ENCODE measurements at regions not wholly inside any gene's neighbourhood (a gene's known extent, or its start where the extent isn't known, plus 50 kb on each side); places are given as distances from the start of the nearest gene placed in this dataset.

DNA sequence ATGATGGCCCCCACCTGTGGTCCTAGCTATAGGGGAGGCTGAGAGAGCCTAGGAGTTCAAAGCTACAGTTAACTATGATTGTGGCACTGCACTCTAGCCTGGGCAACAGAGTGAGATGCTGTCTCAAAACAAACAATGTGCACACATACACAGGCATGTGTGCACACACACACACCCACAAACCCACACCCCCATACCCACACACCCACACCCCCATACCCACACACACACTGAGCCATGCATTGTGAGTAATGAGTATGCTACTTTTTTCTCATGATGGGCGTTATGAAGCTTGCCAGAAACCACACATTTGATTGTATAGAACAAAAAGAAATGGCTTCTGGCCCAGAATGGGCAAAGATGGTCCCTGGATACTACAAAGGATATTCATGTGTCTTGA lies 691.1 kb downstream of the SLC4A3 start:
- no TSS peak for BruUV-seq (replicated peaks)
- Histone ChIP-seq H3K9me3 (ENCODE audit: low read length) (peaks cover 5% of the 10 kb centered on the region; the same call in 1 of the 2 replicates), H3K4me2 (ENCODE audit: low read depth, low read length) (no peak overlapping the region), H3K27ac (ENCODE audit: extremely low read length, insufficient read depth, low read length) (no peak overlapping the region), H3K36me3 (replicated peaks in 1 of 2; ENCODE audit: control insufficient read depth in 1 of 2, insufficient read depth in 2 of 2, low read length in 2 of 2) (no peaks in the 10 kb centered on the region), H3K4me1 (ENCODE audit: insufficient read depth, low read length) (no peaks in the 10 kb centered on the region), H4K20me1 (ENCODE audit: insufficient read depth, low read length) (no peaks in the 10 kb centered on the region), H3K9ac (ENCODE audit: insufficient read depth, low read depth, low read length) (no peak overlapping the region), H3K27me3 (ENCODE audit: control insufficient read depth in 1 of 2, insufficient read depth in 2 of 2, low read length in 2 of 2) (no peaks in the 10 kb centered on the region), H2AFZ (ENCODE audit: low read length) (no peak overlapping the region), H3K79me2 (ENCODE audit: insufficient read depth, low read length) (no peaks in the 10 kb centered on the region), H3K4me3 (replicated peaks in 1 of 3; ENCODE audit: insufficient read depth in 1 of 3, low read depth in 2 of 3, low read length in 3 of 3) (no peak overlapping the region)
- ChIA-PET CTCF (ENCODE audit: low intra/inter-chr PET ratio, low total read pairs) (no interaction called here), POLR2A (no interaction called here)
- FAIRE-seq, result no peak
- intact Hi-C loops (cut with micrococcal nuclease; ENCODE audit: unreplicated experiment), result no loop called here
- no peak for TF ChIP-seq SOX6 (IDR thresholded peaks at IDR 0.05)
- no peak for TF ChIP-seq SOX6 (CRISPR knock-in tag; IDR thresholded peaks at IDR 0.05)
- no peak for TF ChIP-seq SOX5 (CRISPR knock-in tag; IDR thresholded peaks at IDR 0.05; ENCODE audit: borderline replicate concordance)
- TF ChIP-seq ZNF773 (CRISPR knock-in tag; IDR thresholded peaks at IDR 0.05; ENCODE audit: borderline replicate concordance), result no peak
- TF ChIP-seq, protein P1, sequence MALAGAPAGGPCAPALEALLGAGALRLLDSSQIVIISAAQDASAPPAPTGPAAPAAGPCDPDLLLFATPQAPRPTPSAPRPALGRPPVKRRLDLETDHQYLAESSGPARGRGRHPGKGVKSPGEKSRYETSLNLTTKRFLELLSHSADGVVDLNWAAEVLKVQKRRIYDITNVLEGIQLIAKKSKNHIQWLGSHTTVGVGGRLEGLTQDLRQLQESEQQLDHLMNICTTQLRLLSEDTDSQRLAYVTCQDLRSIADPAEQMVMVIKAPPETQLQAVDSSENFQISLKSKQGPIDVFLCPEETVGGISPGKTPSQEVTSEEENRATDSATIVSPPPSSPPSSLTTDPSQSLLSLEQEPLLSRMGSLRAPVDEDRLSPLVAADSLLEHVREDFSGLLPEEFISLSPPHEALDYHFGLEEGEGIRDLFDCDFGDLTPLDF (CRISPR knock-in tag; IDR thresholded peaks at IDR 0.05), result no peak
- no peak for TF ChIP-seq MTF2 (CRISPR knock-in tag; IDR thresholded peaks at IDR 0.05; ENCODE audit: borderline replicate concordance)
- TF ChIP-seq, protein P2, sequence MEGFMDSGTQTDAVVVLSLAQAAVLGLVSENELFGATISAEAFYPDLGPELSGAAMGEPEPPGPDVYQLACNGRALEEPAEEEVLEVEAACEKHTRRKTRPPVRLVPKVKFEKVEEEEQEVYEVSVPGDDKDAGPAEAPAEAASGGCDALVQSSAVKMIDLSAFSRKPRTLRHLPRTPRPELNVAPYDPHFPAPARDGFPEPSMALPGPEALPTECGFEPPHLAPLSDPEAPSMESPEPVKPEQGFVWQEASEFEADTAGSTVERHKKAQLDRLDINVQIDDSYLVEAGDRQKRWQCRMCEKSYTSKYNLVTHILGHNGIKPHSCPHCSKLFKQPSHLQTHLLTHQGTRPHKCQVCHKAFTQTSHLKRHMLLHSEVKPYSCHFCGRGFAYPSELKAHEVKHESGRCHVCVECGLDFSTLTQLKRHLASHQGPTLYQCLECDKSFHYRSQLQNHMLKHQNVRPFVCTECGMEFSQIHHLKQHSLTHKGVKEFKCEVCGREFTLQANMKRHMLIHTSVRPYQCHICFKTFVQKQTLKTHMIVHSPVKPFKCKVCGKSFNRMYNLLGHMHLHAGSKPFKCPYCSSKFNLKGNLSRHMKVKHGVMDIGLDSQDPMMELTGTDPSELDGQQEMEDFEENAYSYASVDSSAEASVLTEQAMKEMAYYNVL (CRISPR knock-in tag; IDR thresholded peaks at IDR 0.05; ENCODE audit: borderline replicate concordance), result no peak
- no peak for TF ChIP-seq SRSF9 (IDR thresholded peaks at IDR 0.05; ENCODE audit: borderline replicate concordance, insufficient read depth, low read depth, low read length, poor library complexity, severe bottlenecking)
- no peak for TF ChIP-seq ZNF570 (CRISPR knock-in tag; IDR thresholded peaks at IDR 0.05; ENCODE audit: borderline replicate concordance)
- no peak for TF ChIP-seq NFYC (CRISPR knock-in tag; IDR thresholded peaks at IDR 0.05)
- no peak for TF ChIP-seq JUN (CRISPR knock-in tag; IDR thresholded peaks at IDR 0.05)
- in situ Hi-C loops (cut with HindIII; ENCODE audit: extremely low pct_ligation_motif_present, low pct_unique_long_range_greater_than_20kb), result no loop called here
- 0% methylated on average over 1 of the region's 1 CpG for WGBS (ENCODE audit: low lambda C conversion rate)
- ATAC-seq, result no peak
- no peak for DNase-seq (ENCODE audit: low spot score)
